ENCODE measurements at regions not wholly inside any gene's neighbourhood (a gene's known extent, or its start where the extent isn't known, plus 50 kb on each side); places are given as distances from the start of the nearest gene placed in this dataset.

DNA sequence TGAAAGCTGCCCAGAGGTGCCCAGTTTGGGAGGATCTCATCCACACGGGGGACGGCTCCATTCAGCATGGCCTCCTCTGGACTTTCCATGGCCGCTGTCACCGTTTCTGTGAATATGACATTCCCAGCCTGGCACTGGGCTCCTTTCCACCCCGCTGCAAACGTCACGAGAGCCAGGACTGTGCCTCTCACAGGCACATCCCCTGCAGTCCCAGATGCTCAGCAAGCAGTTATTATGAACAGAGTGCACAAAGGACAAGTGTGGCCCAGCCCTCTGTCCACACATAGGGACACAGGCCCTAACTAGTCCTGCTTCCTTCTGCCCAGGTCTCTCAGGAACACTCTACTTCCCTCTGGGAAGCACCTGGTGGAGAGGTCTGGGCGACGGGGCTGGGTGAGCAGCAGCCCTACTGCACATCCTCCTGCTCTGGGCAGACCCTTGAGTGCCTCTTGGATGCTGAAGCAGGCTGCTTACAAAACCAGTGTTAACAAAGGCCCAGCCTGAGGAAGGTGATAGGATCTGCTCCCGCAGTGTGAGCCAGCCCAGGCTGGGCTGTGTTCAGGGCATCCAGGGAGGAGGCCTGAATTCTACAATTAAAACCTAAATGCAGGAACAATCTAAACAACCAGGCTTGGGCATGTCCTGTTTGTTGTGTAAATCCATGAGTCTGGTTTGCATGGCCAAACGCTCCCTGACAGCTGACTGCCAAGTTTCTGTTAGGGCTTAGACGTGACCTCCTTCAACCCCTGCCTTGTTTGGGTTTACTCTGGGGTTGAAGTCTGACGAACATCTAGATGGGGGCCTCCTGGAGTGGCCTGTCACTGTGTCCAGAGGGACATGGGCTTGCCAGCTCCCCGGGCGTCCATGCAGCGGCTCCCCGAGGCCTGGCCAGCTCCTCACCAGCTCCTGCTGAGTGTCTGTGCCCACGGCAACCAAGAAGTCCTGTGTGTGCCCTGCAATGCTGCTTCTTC is 269.8 kb downstream of the GADD45G start:
- Mint-ChIP-seq H3K4me3 (no peak overlapping the region), H3K27me3 (no peaks in the 10 kb centered on the region), H3K9me3 (no peaks in the 10 kb centered on the region), H3K27ac (no peak overlapping the region), H3K36me3 (ENCODE audit: low read depth) (no peaks in the 10 kb centered on the region), H3K4me1 (ENCODE audit: low read depth) (peaks cover 5% of the 10 kb centered on the region)
- intact Hi-C loops (cut with micrococcal nuclease) = no loop called here

DNA sequence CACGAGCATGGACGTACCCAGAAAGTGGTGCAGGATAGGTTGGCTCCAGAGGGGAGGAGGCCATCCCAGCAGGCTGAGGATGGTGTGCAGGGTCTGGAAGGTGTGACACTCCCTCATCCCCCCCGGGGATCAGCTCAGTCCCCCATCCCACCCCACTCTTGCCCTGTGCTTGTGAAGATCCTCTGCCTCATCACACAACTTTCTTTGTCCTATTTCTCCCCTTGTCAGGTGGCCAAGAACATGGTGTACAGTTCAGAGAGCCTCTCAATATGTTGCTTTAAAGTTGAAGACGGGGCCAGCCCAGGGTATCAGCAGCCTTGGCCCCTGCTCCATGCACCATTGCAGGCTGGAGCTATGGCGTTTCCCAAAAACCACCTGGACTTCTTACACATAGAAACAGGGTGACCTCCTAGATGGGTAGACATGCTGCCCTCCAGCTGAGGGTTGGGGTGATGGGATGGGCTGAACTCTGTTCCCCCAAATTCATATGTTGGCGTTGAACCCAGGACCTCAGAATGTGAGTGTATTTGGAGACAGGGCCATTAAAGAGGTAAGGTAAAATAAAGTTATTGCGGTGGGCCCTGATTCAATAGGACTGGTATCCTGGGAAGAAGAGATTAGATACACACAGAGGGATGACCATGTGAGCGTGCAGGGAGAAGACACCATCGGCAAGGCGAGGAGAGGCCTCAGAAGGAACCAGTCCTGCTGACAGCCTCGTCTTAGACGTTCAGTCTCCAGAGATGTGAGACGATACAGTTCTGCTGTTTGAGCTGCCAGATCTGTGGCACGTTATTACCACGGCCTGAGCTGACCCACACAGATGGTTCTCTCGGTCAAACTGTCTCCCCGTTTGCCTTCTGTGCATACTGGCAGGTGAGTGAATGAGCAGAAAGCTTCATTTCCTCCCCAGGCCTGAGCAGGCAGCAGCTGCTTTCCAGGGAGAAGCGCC is 272.5 kb downstream of the GADD45G start:
- H3K9me3 Mint-ChIP-seq = no peaks in the 10 kb centered on the region
- no peak overlapping the region for H3K4me3 Mint-ChIP-seq
- no peaks in the 10 kb centered on the region for H3K27me3 Mint-ChIP-seq
- H3K4me1 Mint-ChIP-seq (ENCODE audit: low read depth) = peaks cover 5% of the 10 kb centered on the region
- intact Hi-C loops (cut with micrococcal nuclease) = no loop called here
- no peak overlapping the region for H3K27ac Mint-ChIP-seq
- no peaks in the 10 kb centered on the region for H3K36me3 Mint-ChIP-seq (ENCODE audit: low read depth)

DNA sequence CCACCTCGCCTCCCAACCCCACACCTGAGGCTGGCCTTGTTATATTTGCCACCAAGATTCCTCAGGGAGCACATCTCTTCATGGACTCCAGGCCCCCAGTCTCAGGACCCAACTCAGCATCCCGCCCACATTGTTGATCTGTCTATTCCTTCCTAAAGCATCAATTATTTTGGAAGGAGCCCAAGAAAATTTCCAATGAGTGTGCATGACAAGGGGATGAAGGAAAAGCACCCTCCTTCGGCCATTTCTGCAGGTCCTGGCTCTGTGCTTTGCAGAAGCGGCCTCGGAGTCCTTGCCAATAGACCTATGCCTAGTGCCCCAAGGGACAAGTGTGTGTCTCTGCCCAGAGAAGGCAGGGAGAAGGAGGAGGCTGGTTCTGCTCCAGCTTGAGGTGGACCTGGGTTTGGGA is 273.2 kb downstream of the GADD45G start:
- intact Hi-C loops (cut with micrococcal nuclease) = no loop called here
- no peaks in the 10 kb centered on the region for H3K27me3 Mint-ChIP-seq
- peaks cover 1% of the 10 kb centered on the region for H3K4me1 Mint-ChIP-seq (ENCODE audit: low read depth)
- H3K9me3 Mint-ChIP-seq = no peaks in the 10 kb centered on the region
- no peak overlapping the region for H3K27ac Mint-ChIP-seq
- no peak overlapping the region for H3K4me3 Mint-ChIP-seq
- H3K36me3 Mint-ChIP-seq (ENCODE audit: low read depth) = no peaks in the 10 kb centered on the region

DNA sequence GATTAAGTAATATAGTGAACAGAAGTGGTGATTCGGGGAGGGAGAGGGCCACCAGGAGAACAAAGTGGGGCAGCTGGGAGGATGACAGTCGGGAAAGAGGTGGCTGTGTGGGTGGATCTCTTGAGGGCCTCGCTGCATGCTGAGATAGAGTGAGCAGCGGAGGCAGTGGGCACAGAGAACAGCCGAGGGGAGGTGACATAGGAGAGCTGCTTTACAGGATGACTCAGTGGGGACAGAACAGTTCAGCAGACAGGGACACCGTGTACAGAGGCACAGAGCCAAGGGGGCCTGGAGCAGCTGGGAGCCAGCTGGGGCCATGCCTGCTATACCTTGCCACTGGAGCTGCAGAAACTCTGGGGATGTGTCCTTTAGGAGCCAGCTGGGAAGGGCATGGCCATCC is 273.9 kb downstream of the GADD45G start:
- H3K27ac Mint-ChIP-seq = no peak overlapping the region
- H3K9me3 Mint-ChIP-seq = no peaks in the 10 kb centered on the region
- no peaks in the 10 kb centered on the region for H3K4me1 Mint-ChIP-seq (ENCODE audit: low read depth)
- no peak overlapping the region for H3K4me3 Mint-ChIP-seq
- H3K36me3 Mint-ChIP-seq (ENCODE audit: low read depth) = no peaks in the 10 kb centered on the region
- intact Hi-C loops (cut with micrococcal nuclease) = no loop called here
- no peaks in the 10 kb centered on the region for H3K27me3 Mint-ChIP-seq

DNA sequence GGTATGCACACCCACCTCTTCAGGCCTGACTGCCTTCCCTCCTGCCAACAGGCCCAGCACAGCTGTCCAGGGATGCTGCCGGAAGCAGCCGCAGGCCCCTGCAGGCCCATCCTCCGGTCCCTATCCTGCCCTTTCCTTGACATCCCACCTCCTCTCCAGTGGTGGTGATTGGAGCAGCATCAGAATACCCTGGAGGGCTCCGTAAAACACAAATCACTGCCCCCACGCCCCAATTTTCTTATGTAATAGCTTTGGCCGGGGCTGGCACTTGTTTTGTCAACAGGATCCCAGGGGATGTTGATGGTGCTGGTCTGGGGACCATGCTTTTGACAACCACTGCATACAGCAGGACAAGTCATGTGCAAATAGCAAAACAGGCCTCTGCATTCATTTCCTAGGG is 274.5 kb downstream of the GADD45G start:
- H3K27ac Mint-ChIP-seq = no peak overlapping the region
- H3K27me3 Mint-ChIP-seq = no peaks in the 10 kb centered on the region
- intact Hi-C loops (cut with micrococcal nuclease) = no loop called here
- H3K9me3 Mint-ChIP-seq = no peaks in the 10 kb centered on the region
- no peaks in the 10 kb centered on the region for H3K4me1 Mint-ChIP-seq (ENCODE audit: low read depth)
- H3K4me3 Mint-ChIP-seq = no peak overlapping the region
- H3K36me3 Mint-ChIP-seq (ENCODE audit: low read depth) = no peaks in the 10 kb centered on the region

- no peaks in the 10 kb centered on the region for H3K27me3 Mint-ChIP-seq
- H3K9me3 Mint-ChIP-seq = no peaks in the 10 kb centered on the region
- intact Hi-C loops (cut with micrococcal nuclease) = no loop called here
- H3K36me3 Mint-ChIP-seq (ENCODE audit: low read depth) = no peaks in the 10 kb centered on the region
- H3K4me3 Mint-ChIP-seq = no peak overlapping the region
- no peaks in the 10 kb centered on the region for H3K4me1 Mint-ChIP-seq (ENCODE audit: low read depth)
- H3K27ac Mint-ChIP-seq = no peak overlapping the region
These were observed 274.9 kb downstream of the GADD45G start for GRCh38 chr9:89879701-89880100.

DNA sequence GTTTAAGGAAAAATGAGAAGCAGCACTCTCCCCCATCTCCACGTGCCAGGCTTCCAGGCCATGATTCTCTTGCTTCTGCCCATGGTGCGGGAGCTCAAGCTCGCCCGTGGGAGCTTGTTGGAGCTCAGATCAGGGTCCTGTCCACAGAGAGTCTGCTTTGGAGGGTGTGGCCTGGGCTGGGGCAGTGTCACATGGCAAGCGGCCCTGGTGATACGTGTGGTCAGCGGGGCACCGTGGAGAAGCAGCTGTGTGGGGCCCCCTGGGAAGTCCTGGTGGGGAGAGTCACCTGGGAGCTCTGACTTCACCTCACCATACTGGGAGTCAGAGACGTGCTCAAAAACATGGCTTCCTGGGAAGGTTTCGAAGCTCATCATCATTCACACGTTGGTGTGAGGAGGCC is 275.3 kb downstream of the GADD45G start:
- no peaks in the 10 kb centered on the region for H3K36me3 Mint-ChIP-seq (ENCODE audit: low read depth)
- no peaks in the 10 kb centered on the region for H3K27me3 Mint-ChIP-seq
- no peak overlapping the region for H3K27ac Mint-ChIP-seq
- no peak overlapping the region for H3K4me3 Mint-ChIP-seq
- H3K4me1 Mint-ChIP-seq (ENCODE audit: low read depth) = no peaks in the 10 kb centered on the region
- no peaks in the 10 kb centered on the region for H3K9me3 Mint-ChIP-seq
- intact Hi-C loops (cut with micrococcal nuclease) = no loop called here

- no peaks in the 10 kb centered on the region for H3K36me3 Mint-ChIP-seq (ENCODE audit: low read depth)
- no peaks in the 10 kb centered on the region for H3K9me3 Mint-ChIP-seq
- H3K4me3 Mint-ChIP-seq = no peak overlapping the region
- H3K27me3 Mint-ChIP-seq = peaks cover 2% of the 10 kb centered on the region
- H3K27ac Mint-ChIP-seq = no peak overlapping the region
- H3K4me1 Mint-ChIP-seq (ENCODE audit: low read depth) = no peaks in the 10 kb centered on the region
- intact Hi-C loops (cut with micrococcal nuclease) = no loop called here
These were observed 275.9 kb downstream of the GADD45G start for GRCh38 chr9:89880721-89881120.

DNA sequence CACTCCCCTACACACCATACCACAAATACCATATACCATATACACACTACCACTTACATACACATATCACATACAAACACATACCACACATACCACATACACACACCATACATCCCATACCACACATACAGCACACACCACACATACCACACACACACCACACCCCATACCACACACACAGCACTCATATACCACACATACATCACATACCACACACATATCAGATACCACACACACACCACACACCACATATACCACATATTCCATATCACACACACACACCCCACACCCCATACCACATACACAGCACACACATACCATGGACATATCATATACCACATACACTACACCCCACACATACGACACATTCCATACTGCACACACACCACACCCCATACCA is 276.6 kb downstream of the GADD45G start:
- H3K27ac Mint-ChIP-seq = no peak overlapping the region
- peaks cover 2% of the 10 kb centered on the region for H3K27me3 Mint-ChIP-seq
- intact Hi-C loops (cut with micrococcal nuclease) = no loop called here
- no peaks in the 10 kb centered on the region for H3K9me3 Mint-ChIP-seq
- H3K4me3 Mint-ChIP-seq = no peak overlapping the region
- H3K4me1 Mint-ChIP-seq (ENCODE audit: low read depth) = no peaks in the 10 kb centered on the region
- H3K36me3 Mint-ChIP-seq (ENCODE audit: low read depth) = no peaks in the 10 kb centered on the region

DNA sequence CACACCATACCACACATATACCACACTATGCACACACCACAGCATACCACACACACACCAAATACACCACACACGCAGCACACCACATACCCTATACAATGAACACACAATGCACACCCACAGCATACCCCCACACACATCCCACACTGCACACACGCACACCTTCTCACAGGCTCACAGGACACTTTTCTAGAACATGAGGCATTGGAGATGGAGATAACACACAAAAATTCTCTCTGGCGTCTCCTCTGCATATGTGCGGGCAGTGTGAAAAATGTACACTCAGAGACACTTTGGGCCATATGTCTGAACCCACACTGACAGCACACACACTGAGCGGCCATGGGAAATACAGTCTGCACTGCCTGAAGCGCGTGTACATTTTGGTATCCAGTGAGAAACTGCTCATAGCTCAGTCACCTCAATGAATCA is 278.1 kb downstream of the GADD45G start:
- H3K36me3 Mint-ChIP-seq (ENCODE audit: low read depth) = no peaks in the 10 kb centered on the region

DNA sequence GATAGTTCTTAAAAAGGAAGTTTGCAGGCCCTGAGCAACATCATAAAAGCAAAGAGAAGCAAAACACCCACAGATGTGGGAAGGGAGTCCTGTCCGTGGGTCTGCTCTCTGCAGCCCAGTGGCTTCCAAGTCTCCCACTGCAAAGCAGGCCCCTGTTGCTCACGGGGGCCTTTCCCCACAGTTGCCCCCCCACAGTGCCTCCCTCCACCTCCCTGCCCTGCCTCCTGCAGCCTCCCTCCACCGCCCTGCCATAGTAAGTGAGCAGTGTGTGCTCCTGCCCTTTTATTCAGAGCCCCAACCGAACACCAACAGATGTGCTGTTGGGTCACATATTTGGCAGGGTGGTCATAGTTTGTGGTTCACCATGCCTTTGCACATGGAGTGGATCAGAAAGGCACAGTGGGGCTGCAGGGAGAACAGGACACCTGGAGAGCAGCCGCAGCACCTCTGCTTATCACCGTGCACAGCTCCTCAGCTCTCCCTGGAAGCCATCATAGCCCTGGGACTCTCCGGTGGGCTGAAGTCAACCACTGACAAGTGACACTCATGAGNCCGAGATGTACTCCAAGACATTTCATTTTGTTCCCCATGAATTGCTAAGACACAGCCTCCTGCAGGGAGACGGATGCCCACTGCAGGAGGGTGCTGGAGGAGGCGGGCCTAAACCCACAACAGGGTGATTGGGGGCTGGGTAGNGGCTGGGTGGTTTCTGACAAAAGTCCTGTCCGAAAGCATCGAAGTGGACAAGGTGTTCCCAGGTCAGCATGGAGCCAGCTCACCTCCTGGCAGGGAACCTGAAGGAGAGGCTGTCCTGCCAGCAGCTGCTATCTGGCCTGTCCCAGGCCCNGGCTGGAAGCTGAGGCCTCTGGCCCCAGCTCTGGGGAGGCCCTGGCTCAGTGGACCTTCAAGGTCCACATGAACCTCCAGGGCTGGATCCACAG is 278.9 kb downstream of the GADD45G start:
- Mint-ChIP-seq H3K9me3 (no peaks in the 10 kb centered on the region), H3K4me1 (ENCODE audit: low read depth) (no peaks in the 10 kb centered on the region), H3K27ac (no peak overlapping the region), H3K36me3 (ENCODE audit: low read depth) (no peaks in the 10 kb centered on the region), H3K4me3 (no peak overlapping the region), H3K27me3 (peaks cover 2% of the 10 kb centered on the region)
- intact Hi-C loops (cut with micrococcal nuclease) = no loop called here

More for the DNA sequence above, 278.1 kb downstream of the GADD45G start:
- H3K27ac Mint-ChIP-seq = no peak overlapping the region
- H3K4me3 Mint-ChIP-seq = no peak overlapping the region
- no peaks in the 10 kb centered on the region for H3K4me1 Mint-ChIP-seq (ENCODE audit: low read depth)
- H3K9me3 Mint-ChIP-seq = no peaks in the 10 kb centered on the region
- H3K27me3 Mint-ChIP-seq = peaks cover 2% of the 10 kb centered on the region
- intact Hi-C loops (cut with micrococcal nuclease) = no loop called here

DNA sequence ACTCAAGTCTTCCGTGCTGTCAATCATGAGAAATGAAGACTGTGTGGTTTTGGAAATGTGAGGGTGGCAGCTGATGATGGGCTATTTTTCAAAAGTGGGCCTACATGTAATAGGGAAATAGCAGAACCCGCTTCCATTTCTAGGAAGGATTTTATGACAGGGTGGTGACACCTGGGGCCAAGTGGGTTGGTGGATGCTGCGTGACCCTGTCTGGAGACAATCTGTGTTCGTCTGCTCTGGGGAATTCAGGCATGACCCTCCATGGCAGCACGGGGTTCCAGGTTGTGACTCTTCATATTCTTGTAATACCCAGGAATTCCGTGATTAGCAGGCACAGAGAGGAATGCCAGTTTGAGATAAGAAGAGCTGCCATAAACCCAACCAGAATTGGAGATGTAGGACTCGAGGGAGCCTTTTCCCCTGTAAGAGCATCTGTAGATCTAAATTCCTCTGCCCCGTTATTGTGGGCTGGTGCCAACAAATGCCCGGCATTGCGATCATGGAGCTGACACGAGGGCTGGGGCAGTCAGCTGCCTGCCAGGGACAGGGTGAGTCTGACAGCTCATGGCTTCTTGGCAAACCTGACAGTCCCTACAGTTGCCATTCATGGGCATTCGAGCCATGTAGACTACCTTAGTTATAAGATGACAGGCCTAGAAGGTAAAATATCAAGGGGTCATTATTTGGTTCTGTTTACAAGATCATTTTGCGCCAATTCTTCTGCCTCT is 279.7 kb downstream of the GADD45G start:
- Mint-ChIP-seq H3K9me3 (no peaks in the 10 kb centered on the region), H3K4me1 (ENCODE audit: low read depth) (no peaks in the 10 kb centered on the region), H3K36me3 (ENCODE audit: low read depth) (no peaks in the 10 kb centered on the region), H3K4me3 (no peak overlapping the region), H3K27me3 (peaks cover 2% of the 10 kb centered on the region), H3K27ac (no peak overlapping the region)
- intact Hi-C loops (cut with micrococcal nuclease) = no loop called here

- H3K36me3 Mint-ChIP-seq (ENCODE audit: low read depth) = no peaks in the 10 kb centered on the region
- intact Hi-C loops (cut with micrococcal nuclease) = no loop called here
- H3K27me3 Mint-ChIP-seq = peaks cover 2% of the 10 kb centered on the region
- no peak overlapping the region for H3K27ac Mint-ChIP-seq
- H3K4me3 Mint-ChIP-seq = no peak overlapping the region
- no peaks in the 10 kb centered on the region for H3K4me1 Mint-ChIP-seq (ENCODE audit: low read depth)
- no peaks in the 10 kb centered on the region for H3K9me3 Mint-ChIP-seq
These were observed 280.3 kb downstream of the GADD45G start for GRCh38 chr9:89885156-89885555.

Data from dendritic cell treated with granulocyte-macrophage colony-stimulating factor and Interleukin-4, amounts not matched to agents 40 ng/mL and 50 ng/mL, for 4 days (primary cell).